ENCODE measurements at regions not wholly inside any gene's neighbourhood (a gene's known extent, or its start where the extent isn't known, plus 50 kb on each side); places are given as distances from the start of the nearest gene placed in this dataset.
A peak's percentile ranks its signal among the peaks of the same experiment; 100 is the strongest.

DNA sequence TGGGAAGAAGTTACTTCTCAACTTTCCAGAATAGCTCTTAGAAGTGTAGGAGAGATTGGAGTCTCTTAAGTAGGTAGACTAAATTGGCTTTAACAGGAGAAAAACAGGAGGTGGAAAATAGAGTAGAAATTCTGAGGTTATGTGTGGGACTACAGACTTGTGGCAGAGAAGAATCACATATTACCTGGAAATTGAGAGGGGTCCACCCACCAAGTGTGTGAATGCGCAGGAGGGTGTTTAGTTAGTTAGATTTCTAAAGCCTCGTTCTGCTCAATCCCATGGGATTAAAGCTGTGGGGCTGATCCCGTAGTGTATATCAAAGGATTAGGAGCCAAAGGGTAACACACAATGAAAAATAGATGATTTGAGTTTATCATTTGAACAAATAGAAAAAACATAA lies 319.1 kb downstream of the TRIB2 start:
- no peaks in the 10 kb centered on the region for H3K9me3 ChIP-seq
- WGBS, 2 donors = 80 to 81% methylated on average over 3 of the region's 3 CpGs
- no peak overlapping the region for H3K27ac ChIP-seq
- ATAC-seq = no peak
- H3K4me3 ChIP-seq = no peak overlapping the region
- no peak for FAIRE-seq
- intact Hi-C loops (cut with DNase I) = no loop called here
- H3K27me3 ChIP-seq = no peaks in the 10 kb centered on the region
- H3K36me3 ChIP-seq = no peaks in the 10 kb centered on the region
- TF ChIP-seq, protein P1, sequence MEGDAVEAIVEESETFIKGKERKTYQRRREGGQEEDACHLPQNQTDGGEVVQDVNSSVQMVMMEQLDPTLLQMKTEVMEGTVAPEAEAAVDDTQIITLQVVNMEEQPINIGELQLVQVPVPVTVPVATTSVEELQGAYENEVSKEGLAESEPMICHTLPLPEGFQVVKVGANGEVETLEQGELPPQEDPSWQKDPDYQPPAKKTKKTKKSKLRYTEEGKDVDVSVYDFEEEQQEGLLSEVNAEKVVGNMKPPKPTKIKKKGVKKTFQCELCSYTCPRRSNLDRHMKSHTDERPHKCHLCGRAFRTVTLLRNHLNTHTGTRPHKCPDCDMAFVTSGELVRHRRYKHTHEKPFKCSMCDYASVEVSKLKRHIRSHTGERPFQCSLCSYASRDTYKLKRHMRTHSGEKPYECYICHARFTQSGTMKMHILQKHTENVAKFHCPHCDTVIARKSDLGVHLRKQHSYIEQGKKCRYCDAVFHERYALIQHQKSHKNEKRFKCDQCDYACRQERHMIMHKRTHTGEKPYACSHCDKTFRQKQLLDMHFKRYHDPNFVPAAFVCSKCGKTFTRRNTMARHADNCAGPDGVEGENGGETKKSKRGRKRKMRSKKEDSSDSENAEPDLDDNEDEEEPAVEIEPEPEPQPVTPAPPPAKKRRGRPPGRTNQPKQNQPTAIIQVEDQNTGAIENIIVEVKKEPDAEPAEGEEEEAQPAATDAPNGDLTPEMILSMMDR (IDR thresholded peaks at IDR 0.05) = no peak
- DNase-seq = no peak
- no peaks in the 10 kb centered on the region for H3K4me1 ChIP-seq

DNA sequence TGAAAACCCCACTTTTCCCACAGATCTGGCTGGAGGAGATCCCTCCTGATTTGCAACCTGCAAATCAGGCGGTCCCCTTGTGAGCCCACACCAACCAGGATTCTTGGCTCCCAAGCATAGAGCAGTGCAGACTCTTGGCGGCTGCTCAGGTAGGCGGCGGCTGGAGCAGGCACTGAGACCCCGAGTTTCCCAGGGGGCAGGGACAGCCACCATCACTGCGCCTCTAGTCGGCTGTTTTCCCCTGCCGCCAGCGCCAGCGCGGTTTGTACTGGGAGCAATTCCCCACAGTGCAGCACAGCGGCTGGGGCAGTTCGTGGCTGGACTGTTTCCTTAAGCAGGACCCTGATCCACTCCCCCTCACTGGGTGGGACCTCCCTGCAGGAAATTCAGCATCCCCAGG lies 323.3 kb downstream of the TRIB2 start:
- Histone ChIP-seq H3K9me3 (no peaks in the 10 kb centered on the region), H3K4me1 (no peaks in the 10 kb centered on the region), H3K36me3 (no peaks in the 10 kb centered on the region), H3K4me3 (no peak overlapping the region), H3K27me3 (no peaks in the 10 kb centered on the region), H3K27ac (no peak overlapping the region)
- TF ChIP-seq, protein P1 (IDR thresholded peaks at IDR 0.05) = no peak
- no peak for FAIRE-seq
- intact Hi-C loops (cut with DNase I) = no loop called here
- no peak for ATAC-seq
- peak in 2 of 6 donors; percentile 34 to 50 for DNase-seq
- 64 to 71% methylated on average over 13 of the region's 13 CpGs for WGBS, 2 donors

DNA sequence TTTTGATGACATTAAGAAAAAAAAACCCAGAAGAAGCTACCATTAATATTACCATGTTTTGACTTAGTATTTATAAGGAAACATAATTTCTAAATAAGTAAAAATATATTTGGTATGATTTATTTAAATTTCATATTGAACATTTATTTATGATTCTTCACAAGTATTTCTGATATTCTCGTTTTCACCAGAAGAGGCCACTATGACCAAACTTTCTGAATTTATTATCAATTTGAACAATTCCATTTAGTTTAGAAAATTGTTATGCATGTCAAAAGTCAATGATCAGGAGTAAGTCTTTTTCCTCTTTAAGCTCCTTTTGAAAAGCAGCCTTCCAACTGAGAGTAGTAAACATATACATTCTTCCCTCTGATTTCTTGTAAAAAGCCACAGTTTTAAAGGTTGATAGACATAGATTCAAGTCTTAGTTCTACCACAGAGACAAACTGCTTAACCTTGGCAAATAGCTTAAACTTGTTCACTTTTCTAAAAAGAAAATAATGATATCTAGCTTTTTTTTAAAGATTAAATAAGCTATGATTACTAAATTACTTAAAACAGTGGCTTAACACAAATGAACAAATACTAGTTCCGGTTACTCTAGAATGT lies 329.9 kb downstream of the TRIB2 start:
- H3K4me3 ChIP-seq = no peak overlapping the region
- no peaks in the 10 kb centered on the region for H3K36me3 ChIP-seq
- 31 to 33% methylated on average over 2 of the region's 2 CpGs for WGBS, 2 donors
- intact Hi-C loops (cut with DNase I) = no loop called here
- DNase-seq (no peak), ATAC-seq (no peak), FAIRE-seq (peak; percentile 93)
- TF ChIP-seq, protein P1 (IDR thresholded peaks at IDR 0.05) = peak in 3 of 4 donors; percentile 14 to 30 (median 25)
- H3K4me1 ChIP-seq = no peaks in the 10 kb centered on the region
- no peak overlapping the region for H3K27ac ChIP-seq
- H3K9me3 ChIP-seq = no peaks in the 10 kb centered on the region
- no peaks in the 10 kb centered on the region for H3K27me3 ChIP-seq

DNA sequence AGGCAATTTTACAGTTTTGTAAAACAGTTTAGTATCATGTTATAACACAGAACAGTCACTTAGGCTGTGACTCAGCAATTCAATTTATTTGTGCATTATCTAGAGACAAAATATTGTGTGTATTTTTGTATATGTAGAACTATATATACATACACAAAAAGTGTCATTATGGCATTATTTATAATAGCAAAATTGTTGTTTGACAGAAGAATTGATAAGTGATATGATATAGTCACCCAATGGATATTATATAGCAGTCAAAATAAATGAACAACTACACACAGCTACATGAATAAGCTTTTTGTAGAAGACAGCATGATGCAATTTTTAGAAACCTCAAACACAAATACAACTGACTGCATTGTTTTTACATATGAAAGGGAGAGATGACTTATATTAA lies 334.0 kb downstream of the TRIB2 start:
- FAIRE-seq (no peak), ATAC-seq (no peak)
- H3K36me3 ChIP-seq = no peaks in the 10 kb centered on the region

DNA sequence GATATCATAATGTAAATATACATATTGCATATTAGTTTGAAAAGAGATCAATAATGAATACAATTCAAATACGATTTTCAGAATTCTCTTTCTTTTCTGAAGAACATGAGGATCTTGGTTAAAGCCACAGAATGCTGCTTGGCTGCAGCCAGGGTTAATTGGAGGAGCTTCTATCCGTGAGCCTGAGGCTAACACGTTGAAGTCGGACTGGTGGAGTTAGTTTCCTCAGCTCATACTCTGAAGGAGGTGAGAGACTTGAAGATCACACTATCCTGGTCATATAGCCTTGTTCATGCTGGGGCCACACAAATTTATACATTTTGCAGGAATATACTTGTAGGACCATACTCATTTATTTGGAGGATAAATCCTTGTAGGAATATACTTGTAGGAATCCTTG lies 335.8 kb downstream of the TRIB2 start:
- FAIRE-seq = no peak
- no peak for ATAC-seq
- H3K36me3 ChIP-seq = no peaks in the 10 kb centered on the region
- no peak for DNase-seq
- TF ChIP-seq, protein P1 (IDR thresholded peaks at IDR 0.05) = no peak
- H3K4me3 ChIP-seq = no peak overlapping the region
- no peak overlapping the region for H3K27ac ChIP-seq
- 33 to 38% methylated on average over 4 of the region's 4 CpGs for WGBS, 2 donors
- no peaks in the 10 kb centered on the region for H3K4me1 ChIP-seq
- H3K9me3 ChIP-seq = no peaks in the 10 kb centered on the region
- no peaks in the 10 kb centered on the region for H3K27me3 ChIP-seq
- intact Hi-C loops (cut with DNase I) = no loop called here

More for the DNA sequence above, 334.0 kb downstream of the TRIB2 start:
- Histone ChIP-seq H3K9me3 (no peaks in the 10 kb centered on the region), H3K4me3 (no peak overlapping the region), H3K27ac (no peak overlapping the region), H3K27me3 (no peaks in the 10 kb centered on the region), H3K4me1 (no peaks in the 10 kb centered on the region)
- no peak for DNase-seq
- TF ChIP-seq, protein P1 (IDR thresholded peaks at IDR 0.05) = no peak
- intact Hi-C loops (cut with DNase I) = no loop called here

Data from pancreas (tissue), 10 donors.